Liver (tissue), 3 donors: ENCODE measurements at regions not wholly inside any gene's neighbourhood (a gene's known extent, or its start where the extent isn't known, plus 50 kb on each side); places are given as distances from the start of the nearest gene placed in this dataset.

Source experiments
- CTCF ChIP-seq: fragments of 150-350 bp; IDR thresholded peaks from 2 replicates; pipeline ENCODE4 v1.5.1; 2017; ENCODE audit warnings: improper control_type of control experiment, low read depth, low read length; ENCODE audit not compliant: missing input control
- EGR1 ChIP-seq, 2 donors: IDR thresholded peaks; 2 replicates each; pipeline ENCODE4 v1.6.1; 2016 to 2018; ENCODE audit warnings: antibody characterized with exemption in 2 of 2, low read depth in 2 of 2
- REST ChIP-seq: IDR thresholded peaks from 2 replicates; pipeline ENCODE4 v1.6.1; 2016; ENCODE audit warnings: antibody characterized with exemption, mild to moderate bottlenecking
- TAF1 ChIP-seq: conservative IDR thresholded peaks from 2 replicates; pipeline ENCODE4 v1.6.1; 2016; ENCODE audit warnings: antibody characterized with exemption, mild to moderate bottlenecking
- YY1 ChIP-seq: IDR thresholded peaks from 2 replicates; pipeline ENCODE4 v1.6.1; 2016; ENCODE audit warnings: antibody characterized with exemption, mild to moderate bottlenecking
- donor health status: healthy.
- donor health status: healthy.

GRCh38 chr2:120626566-120626965, 109.1 kb upstream of the GLI2 start:
- TF ChIP-seq REST (no peak), CTCF (no peak), TAF1 (no peak), YY1 (no peak), EGR1 (IDR thresholded peaks at IDR 0.05; ENCODE audit: low read depth in 2 of 2) (no peak)
